HG03354 (cell line): ENCODE measurements at regions not wholly inside any gene's neighbourhood (a gene's known extent, or its start where the extent isn't known, plus 50 kb on each side); places are given as distances from the start of the nearest gene placed in this dataset.

ENCODE experiments used
- ATAC-seq: cut with Tn5 transposase; IDR thresholded peaks from one replicate; pipeline ENCODE4 v1.9.1; 2021; ENCODE audit warnings: mild to moderate bottlenecking; ENCODE audit not compliant: unreplicated experiment, poor library complexity, severe bottlenecking

DNA sequence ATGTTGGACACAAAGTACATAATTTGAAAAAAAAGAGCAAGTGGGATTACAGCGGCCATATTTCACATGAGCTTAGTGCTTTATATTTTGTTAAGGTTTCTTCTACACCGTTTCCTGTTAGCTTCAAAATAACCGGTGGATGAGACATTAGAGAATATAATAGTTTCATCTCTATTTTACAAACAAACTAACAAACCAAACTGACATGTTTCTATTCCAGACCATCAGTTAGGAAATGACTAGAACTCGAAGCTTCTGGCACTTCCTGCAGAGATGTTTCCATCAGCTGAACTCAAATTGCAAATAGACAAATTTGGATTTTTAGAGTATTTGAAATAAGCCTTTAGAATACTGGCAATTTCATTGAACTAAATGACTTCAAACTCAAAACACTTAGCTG, 86.5 kb downstream of the MTRR start:
- no peak for ATAC-seq

DNA sequence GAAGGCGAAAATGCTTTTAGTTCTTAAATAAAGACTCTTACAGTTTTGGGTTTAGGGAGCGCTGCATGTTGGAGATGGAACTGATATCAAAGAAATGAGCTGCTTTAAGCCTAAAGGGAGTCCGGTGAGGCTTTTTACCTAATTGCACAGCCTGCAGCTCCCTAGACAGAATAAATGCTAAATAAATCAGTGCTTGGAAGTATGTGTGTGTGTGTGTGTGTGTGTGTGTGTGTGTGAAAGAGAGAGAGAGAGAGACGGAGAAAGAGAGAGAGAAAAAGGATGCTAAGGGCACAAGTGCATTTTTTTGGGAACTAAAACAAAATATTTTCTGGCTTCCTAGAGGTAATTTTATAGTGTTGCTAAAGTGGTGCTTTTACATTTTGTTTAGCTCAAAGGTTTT, 88.4 kb downstream of the MTRR start:
- no peak for ATAC-seq

DNA sequence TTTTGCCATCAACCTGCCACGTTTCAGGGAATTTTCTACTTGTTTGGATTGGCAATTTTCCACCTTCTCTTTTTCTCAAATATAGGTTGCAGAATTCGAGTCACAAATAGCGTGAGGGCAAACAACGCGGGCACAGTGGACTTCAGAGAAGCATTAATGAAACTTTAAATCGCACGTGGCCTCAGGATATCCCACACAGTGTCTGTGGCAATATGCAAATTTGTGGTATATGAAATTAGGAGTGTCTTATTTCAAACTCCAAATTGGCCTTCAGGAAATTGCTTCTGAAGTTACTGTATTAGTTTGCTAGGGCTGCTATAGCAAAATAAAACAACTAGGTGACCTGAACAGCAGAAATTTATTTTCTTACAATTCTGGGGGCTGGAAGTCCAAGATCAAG, 91.2 kb downstream of the MTRR start:
- ATAC-seq: no peak

DNA sequence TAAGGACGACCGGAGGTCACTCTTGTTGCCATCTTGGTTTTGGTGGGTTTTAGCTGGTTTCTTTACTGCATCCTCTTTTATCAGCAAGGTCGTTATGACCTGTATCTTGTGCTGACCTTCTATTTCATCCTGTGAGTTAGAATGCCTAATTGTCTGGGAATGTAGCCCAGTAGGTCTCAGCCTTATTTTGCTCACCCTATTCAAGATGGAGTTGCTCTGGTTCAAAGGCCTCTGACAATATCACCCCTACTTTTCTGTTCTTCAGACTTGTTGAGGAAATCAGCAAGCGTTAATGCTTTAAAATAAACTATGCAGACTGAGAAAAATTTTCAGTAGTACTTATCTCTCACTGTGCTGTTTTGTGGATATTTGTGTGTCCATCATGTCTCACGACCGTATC, 92.6 kb downstream of the MTRR start:
- no peak for ATAC-seq

DNA sequence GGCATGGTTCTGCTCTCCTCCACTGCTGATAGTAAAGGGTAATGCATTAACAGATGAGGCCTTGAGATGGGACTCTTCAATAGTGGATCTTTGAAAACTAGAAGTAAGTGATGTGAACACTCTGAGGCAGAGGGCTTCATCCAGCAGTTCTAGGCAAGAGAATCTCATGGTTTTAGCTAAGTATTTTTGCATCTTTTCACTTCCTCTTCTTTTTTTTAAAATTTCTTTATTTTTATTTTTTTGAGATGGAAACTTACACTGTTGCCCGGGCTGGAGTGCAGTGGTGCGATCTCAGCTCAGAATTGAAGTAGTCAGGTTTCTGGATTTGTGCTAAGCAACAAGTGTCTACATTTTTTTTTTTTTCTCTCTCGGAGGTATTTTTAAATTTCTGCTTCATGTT, 101.9 kb downstream of the MTRR start:
- peak; percentile 79 for ATAC-seq

DNA sequence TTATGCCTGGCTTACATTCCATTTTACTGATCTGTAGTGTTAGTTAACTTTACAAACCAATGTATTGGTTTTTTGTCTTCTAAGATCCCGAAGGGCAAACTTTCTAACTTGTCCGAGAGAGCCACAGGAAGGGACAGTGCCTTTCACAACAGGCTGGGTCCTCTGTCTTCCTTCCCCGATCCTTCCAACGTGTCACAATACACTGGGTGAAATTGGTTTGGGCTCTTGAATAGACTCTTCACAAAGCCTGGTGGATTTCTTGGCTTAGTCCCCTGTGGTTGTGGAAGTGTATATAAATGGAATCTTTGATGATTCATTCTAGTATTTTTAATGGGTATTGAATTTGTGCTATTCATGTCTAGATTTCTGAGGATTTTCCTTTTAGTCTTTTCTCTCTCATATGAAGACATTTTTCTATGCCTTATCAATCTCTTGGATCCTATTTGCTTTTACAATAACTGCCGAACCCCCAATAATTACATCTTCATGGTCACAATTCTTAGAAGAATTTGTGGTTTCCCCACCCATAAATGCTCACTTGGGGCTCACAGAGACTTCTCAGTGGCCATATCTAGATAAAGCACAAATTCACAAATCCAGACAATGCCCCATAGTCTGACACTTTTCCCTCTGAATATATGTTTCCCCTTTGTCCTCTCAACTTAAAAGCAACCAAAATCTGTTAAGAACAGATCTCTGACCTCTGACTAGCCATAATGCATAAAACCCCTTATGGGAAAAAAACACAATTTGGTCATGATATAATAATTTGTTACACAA, 107.7 kb downstream of the MTRR start:
- no peak for ATAC-seq

DNA sequence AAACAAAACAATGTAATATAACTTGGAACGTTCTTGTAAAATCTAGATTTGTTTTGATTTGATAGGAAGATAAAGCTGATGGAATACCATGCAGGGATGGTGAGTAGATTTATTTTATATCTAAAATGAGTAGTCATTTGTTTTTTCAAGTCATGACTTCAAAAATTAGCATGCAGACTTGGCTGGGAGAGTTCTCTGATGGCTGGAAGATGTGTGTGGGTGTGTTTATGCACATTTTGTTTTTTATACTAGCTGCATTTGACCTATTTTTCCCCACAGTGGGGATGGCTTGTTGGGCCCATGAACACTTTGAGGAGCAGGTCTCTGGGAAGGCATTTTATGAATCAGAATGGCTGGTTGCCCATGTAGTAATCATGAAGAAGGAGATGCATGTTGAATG, 109.2 kb downstream of the MTRR start:
- no peak for ATAC-seq

DNA sequence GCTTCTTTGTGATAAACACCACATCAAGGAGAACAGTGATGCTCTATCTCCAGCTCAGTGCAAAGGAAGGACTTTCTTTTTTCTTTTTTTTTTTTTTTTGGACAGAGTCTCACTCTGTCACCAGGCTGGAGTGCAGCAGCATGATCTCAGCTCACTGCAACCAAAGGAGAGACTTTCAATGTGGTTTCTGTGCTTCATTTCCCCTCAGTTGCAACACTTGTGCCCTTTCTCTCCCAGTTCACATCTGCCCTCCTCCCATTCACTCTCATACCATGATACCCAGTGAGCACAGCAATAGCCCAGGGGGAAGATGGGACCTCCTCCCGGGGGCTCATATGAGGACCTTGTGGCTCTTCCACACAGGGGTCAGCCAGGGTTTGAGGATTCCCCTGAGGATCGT, 110.0 kb downstream of the MTRR start:
- no peak for ATAC-seq

DNA sequence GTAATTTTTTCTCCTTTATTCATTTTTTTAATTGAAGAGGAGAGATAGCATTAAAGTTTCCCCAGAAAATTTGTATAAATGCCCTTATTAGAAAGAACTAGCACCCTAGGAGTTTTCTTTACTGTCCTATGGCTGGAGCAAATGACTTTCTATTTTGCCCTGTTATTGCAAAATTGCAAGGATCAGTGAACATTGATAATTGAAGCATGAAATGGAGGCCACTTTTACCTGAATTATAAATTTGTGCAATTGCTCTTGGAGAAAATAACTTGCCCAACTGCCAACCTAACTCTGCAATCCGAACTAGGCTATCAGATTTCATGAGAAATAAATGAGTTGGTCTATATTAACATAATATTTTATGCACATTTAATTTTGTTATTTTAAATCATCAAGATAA, 111.9 kb downstream of the MTRR start:
- ATAC-seq: no peak

DNA sequence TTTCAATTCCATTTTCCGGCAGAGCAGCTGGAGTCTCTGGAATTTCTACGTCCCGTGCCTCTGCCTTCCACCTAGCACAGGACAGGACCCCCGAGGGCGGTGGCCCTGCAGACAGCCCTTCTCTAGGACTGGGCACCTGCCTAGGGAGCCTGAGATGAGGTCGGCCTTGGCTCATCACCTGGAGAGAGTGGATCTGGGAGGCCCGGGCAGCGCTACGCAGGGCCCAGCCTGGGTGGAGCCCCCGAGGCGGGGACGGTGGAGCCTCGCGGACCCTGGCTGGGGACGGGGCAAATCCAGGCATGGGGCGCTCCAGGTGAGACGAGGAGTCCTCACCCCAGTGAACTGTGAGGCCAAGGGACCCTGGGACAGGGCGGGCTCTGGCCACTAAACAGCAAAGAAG, 114.5 kb downstream of the MTRR start:
- no peak for ATAC-seq

DNA sequence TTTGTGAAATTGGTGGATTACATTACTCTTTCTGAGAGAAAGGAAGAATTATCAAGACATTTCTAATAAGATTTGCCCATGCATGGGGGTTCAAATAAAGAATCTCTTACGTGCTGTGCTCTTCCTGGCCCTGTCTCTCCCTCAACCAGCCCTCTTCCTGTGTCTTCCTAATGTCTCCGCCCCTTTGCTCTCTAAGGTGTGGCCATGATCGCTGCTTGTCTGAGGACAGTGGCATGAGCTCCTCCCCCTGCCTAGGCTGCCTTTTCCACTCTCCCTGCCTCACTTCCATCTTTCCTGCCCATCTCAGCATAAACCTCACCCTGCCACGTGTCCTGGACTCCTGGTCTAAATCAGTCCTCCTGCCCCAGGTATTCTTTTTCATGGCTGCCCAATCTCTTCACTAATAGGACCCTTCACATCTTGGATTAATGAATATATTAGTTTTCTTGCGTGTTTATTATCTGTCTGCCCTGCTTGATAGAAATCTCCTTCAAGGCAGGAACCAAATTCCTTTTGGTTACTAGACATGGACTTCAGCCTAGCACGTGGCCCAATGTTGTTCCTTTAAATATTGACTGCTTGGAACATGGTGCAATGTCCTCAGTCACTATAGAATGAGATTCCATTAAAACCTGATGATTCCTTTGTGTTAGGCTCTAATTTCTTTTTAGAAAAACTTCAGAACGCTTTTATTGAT, 122.3 kb downstream of the MTRR start:
- no peak for ATAC-seq

DNA sequence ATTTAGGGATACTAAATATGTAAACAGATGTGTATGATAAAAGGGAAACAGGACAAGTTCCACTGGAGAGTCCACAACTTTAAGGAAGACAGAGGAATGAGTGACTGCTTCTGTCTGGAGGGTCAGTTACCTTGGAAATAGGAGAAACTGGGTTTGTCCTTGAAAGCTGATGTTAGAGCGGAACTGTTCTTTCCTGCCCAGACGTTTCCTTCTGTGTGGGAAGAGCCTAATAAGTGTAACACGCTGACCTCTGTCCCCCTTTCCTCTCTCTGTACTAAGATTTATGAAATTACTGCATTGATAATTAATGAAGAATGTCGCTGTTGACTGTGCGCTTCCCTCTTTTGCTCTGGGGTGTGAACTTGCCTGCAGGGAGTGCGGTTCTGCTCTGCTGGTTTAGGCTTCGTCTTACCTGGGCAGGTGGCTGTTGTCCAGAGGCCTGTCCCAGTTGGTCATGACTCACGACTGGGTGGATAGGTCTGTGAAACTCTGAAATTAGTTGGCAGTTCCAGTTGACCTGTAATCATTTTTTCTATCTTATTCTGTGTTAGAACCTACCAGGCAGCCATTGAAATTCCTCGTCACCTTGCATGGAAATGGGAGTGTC, 126.8 kb downstream of the MTRR start:
- ATAC-seq: no peak

DNA sequence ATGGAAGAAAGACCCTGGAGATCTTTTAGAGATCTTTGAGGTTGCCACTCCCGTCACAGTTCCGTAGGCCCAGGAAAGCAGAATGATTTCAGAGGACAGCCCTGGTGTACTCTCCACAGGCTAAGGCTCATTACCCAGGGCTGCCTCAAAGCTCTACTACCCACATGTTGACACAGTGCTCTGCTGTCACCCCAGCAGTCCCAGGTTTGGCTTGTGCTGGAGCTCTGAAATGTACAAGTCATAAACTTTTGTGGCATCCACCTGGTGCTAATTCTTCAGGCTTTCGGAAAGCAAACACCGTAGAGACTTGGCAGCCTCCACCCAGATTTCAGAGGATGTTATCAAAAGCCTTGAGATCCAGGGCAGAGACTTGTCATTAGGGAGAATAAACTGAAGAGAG, 136.5 kb downstream of the MTRR start:
- ATAC-seq: no peak

DNA sequence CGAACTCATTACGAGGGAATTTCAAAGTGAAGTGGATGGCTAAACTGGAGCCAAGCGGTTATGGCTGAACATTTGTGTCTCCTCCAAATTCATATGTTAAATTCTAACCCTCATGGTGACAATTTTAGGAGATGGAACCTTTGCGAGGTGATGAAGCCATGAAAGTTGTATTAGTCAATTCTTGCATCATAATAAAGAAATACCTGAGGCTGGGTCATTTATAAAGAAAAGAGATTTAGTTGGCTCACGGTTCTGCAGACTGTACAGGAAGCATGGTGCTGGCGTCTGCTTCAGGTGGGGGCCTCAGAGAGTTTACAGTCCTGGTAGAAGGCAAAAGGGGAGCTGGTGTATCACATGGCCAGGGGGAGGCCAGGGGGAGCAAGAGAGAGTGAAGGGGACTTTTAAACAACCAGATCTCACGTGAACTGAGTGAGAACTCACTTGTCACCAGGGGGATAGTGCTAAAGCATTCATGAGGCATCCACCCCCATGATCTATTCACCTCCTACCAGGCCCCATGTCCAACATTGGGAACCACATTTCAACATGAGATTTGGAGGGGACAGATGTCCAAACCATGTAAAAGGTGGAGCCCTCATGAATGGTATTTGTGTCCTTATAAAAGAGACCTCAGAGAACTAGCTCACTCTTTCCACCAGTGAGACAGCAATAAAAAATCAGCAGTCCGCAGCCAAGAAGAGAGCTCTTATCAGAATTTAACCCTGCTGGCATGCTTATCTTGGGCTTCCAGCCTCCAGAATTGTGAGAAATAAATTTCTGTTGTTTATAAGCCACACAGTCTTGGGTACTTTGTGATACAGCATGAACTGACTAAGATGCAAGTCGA, 143.4 kb downstream of the MTRR start:
- ATAC-seq: no peak

DNA sequence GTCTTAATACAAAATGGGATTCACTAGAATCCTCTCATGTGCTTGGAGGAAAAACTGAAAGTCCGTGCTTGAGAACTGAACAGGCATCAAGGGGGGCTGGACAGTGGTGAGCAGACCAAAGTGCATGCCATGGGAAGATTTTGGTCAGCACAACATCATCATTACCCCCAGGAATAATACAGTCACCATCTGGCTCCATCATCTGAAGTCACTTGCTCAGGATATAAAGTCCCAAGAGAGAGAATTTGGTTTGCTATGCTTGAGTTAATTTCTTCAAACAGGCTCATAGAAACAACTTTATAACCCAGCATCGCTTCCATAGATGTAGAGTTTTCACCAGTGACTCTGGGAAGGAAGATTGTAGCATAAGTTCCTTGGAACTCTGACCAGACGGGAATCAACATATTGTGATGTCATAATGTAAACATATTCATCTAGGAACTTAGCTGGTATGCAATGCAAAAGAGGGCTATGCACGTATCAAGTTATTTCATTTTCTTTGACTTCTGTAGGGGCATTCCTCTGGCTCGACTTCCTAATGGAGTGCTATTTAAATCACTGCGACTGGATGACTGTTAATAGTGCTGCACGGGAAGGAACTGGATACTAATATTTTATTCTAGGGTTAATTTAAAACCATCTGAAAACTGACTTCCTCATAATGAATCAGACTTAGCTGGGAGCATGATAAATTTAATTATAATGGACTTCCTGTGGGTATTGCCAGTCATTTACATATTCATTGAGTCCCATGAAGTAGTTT, 145.2 kb downstream of the MTRR start:
- ATAC-seq: no peak

DNA sequence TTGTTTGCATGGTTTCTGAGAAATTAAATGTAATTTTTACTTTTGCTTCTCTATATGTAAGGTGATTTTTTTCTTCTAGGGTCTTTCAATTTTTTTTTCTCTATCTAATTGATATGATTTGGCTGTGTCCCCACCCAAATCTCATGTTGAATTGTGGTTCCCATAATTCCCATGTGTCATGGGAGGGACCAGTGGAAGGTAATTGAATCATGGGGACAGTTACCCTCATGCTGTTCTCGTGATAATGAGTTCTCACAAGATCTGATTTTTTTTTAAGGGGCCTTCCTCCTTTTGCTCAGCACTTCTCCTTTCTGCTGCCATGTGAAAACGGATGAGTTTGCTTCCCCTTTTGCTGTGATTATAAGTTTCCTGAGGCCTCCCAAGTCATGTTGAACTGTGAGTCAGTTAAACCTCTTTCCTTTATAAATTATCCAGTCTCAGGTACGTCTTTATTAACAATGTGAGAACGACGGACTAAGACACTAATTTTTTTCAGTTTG, 150.8 kb downstream of the MTRR start:
- no peak for ATAC-seq

DNA sequence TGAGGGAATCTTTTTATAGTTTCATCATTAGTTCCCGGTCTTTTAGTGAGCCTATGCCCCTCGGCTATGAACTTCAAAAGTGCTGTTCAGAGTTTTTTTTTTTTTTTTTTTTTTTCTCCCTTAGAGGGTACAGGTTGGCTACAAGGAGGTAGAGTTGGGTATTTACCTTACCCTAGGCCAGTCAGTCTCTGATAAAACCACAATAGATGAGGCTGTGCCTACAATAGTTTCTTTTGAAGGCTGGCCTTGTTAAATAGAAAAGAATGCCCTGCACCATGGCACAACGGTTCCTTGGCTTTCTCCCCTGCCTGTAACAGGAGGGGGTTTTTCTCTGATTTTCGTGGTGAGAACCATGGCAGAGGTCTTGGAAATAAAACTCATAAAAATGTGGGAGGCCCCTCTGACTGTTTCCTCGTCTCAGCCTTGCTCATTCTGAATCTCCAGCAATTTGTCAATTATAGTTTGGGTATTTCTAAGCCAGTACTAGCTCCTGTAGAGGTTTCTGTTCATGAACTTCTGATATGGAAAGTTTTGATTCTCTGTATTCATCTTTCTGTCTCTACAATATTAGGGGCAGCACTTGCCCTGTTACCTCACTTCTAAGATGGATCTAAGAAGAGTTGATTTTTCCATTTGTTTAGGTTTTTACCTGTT, 152.0 kb downstream of the MTRR start:
- no peak for ATAC-seq

DNA sequence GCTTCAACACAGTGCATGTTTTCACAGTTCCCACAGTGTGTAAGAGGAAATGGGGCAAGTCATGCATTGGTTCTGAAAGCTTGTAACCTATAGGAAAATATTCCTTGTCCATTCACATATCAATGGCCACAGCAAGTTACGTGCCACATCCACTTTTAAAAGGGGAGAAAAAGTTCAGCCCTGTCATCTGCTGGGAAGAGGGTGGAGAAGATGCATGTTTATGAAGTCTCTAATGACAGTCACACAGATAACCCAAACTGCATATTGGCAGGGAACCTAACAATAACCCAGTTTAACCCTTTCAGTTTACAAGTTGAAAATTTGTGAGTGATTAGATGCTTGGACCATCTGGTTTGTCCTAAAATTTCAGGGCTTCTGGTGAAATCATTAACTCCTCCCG, 159.3 kb downstream of the MTRR start:
- no peak for ATAC-seq

DNA sequence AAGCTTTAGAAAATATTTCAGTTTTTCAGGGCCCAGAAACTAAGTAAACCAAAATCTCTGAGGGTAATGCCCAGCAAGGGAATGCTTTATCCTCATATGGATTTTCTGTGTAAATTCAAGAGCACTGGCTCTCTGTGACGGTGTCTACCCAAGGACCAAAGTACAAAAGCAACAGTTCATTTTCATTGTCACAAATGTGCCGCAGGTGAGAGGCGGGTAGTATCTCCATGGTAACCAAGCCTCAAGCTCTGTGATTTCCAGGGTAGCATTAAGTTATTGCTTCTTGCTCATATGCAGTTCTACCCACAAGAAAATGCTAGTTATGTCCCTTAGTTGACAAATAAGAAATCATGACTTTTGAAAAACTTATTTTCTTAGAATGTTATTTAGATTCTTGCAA, 164.3 kb downstream of the MTRR start:
- no peak for ATAC-seq
